HEK293 (cell line): ENCODE measurements at regions not wholly inside any gene's neighbourhood (a gene's known extent, or its start where the extent isn't known, plus 50 kb on each side); places are given as distances from the start of the nearest gene placed in this dataset.

Experiments
- YY2 ChIP-seq: fragments of 450-650 bp; formaldehyde crosslinking; IDR thresholded peaks from 2 replicates; pipeline ENCODE4 v1.5.1; 2016; ENCODE audit warnings: missing biosample characterization, missing genetic modification characterization
- ZNF146 ChIP-seq: fragments of 450-650 bp; formaldehyde crosslinking; IDR thresholded peaks from 2 replicates; pipeline ENCODE4 v1.5.1; 2016; ENCODE audit warnings: missing biosample characterization, missing genetic modification characterization
- ZNF274 ChIP-seq, 2 experiments: fragments of 200-500 bp in 1 of 2; fragments of 450-650 bp in 1 of 2; sonication (Bioruptor generic) in 1 of 2; formaldehyde crosslinking in 1 of 2; IDR thresholded peaks; 2 replicates each; pipeline versions ENCODE4 v1.5.1 to v1.6.1; 2014 to 2016; ENCODE audit warnings: borderline replicate concordance in 1 of 2, inconsistent platforms in 1 of 2, low read length in 1 of 2, missing biosample characterization in 1 of 2, missing genetic modification characterization in 1 of 2
- ZNF501 ChIP-seq: fragments of 450-650 bp; formaldehyde crosslinking; IDR thresholded peaks from 2 replicates; pipeline ENCODE4 v1.5.1; 2016; ENCODE audit warnings: missing biosample characterization, missing genetic modification characterization
- ZNF843 ChIP-seq: fragments of 450-650 bp; formaldehyde crosslinking; IDR thresholded peaks from 2 replicates; pipeline ENCODE4 v1.5.1; 2016; ENCODE audit warnings: missing biosample characterization, missing genetic modification characterization
- TF ChIP-seq, protein P1 (sequence below): fragments of 450-650 bp; formaldehyde crosslinking; IDR thresholded peaks from 2 replicates; pipeline ENCODE4 v1.5.1; 2016; ENCODE audit warnings: missing biosample characterization, missing genetic modification characterization, low read depth
- TF ChIP-seq, protein P2 (sequence below): fragments of 450-650 bp; formaldehyde crosslinking; IDR thresholded peaks from 2 replicates; pipeline ENCODE4 v1.5.1; 2016; ENCODE audit warnings: missing biosample characterization, missing genetic modification characterization
- TF ChIP-seq, protein P3 (sequence below): fragments of 450-650 bp; formaldehyde crosslinking; IDR thresholded peaks from 2 replicates; pipeline ENCODE4 v1.5.1; 2017; ENCODE audit warnings: missing biosample characterization, mild to moderate bottlenecking, missing genetic modification characterization, moderate library complexity
- TF ChIP-seq, protein P4 (sequence below): fragments of 450-650 bp; formaldehyde crosslinking; IDR thresholded peaks from 2 replicates; pipeline ENCODE4 v1.5.1; 2016; ENCODE audit warnings: missing biosample characterization, missing genetic modification characterization

- no peak for TF ChIP-seq ZNF274 (IDR thresholded peaks at IDR 0.05; ENCODE audit: low read length)
- TF ChIP-seq ZNF274 (tag by site-specific recombination; IDR thresholded peaks at IDR 0.05; ENCODE audit: borderline replicate concordance), result no peak
- TF ChIP-seq, protein P1, sequence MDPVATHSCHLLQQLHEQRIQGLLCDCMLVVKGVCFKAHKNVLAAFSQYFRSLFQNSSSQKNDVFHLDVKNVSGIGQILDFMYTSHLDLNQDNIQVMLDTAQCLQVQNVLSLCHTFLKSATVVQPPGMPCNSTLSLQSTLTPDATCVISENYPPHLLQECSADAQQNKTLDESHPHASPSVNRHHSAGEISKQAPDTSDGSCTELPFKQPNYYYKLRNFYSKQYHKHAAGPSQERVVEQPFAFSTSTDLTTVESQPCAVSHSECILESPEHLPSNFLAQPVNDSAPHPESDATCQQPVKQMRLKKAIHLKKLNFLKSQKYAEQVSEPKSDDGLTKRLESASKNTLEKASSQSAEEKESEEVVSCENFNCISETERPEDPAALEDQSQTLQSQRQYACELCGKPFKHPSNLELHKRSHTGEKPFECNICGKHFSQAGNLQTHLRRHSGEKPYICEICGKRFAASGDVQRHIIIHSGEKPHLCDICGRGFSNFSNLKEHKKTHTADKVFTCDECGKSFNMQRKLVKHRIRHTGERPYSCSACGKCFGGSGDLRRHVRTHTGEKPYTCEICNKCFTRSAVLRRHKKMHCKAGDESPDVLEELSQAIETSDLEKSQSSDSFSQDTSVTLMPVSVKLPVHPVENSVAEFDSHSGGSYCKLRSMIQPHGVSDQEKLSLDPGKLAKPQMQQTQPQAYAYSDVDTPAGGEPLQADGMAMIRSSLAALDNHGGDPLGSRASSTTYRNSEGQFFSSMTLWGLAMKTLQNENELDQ, result no peak
- TF ChIP-seq, protein P2, sequence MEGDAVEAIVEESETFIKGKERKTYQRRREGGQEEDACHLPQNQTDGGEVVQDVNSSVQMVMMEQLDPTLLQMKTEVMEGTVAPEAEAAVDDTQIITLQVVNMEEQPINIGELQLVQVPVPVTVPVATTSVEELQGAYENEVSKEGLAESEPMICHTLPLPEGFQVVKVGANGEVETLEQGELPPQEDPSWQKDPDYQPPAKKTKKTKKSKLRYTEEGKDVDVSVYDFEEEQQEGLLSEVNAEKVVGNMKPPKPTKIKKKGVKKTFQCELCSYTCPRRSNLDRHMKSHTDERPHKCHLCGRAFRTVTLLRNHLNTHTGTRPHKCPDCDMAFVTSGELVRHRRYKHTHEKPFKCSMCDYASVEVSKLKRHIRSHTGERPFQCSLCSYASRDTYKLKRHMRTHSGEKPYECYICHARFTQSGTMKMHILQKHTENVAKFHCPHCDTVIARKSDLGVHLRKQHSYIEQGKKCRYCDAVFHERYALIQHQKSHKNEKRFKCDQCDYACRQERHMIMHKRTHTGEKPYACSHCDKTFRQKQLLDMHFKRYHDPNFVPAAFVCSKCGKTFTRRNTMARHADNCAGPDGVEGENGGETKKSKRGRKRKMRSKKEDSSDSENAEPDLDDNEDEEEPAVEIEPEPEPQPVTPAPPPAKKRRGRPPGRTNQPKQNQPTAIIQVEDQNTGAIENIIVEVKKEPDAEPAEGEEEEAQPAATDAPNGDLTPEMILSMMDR, result no peak
- TF ChIP-seq, protein P3, sequence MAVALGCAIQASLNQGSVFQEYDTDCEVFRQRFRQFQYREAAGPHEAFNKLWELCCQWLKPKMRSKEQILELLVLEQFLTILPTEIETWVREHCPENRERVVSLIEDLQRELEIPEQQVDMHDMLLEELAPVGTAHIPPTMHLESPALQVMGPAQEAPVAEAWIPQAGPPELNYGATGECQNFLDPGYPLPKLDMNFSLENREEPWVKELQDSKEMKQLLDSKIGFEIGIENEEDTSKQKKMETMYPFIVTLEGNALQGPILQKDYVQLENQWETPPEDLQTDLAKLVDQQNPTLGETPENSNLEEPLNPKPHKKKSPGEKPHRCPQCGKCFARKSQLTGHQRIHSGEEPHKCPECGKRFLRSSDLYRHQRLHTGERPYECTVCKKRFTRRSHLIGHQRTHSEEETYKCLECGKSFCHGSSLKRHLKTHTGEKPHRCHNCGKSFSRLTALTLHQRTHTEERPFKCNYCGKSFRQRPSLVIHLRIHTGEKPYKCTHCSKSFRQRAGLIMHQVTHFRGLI (tag by site-specific recombination), result no peak
- no peak; the same call in 1 of the 2 replicates for TF ChIP-seq ZNF843 (tag by site-specific recombination)
- no peak for TF ChIP-seq ZNF146
- TF ChIP-seq ZNF501 (tag by site-specific recombination), result no peak
- TF ChIP-seq, protein P4, sequence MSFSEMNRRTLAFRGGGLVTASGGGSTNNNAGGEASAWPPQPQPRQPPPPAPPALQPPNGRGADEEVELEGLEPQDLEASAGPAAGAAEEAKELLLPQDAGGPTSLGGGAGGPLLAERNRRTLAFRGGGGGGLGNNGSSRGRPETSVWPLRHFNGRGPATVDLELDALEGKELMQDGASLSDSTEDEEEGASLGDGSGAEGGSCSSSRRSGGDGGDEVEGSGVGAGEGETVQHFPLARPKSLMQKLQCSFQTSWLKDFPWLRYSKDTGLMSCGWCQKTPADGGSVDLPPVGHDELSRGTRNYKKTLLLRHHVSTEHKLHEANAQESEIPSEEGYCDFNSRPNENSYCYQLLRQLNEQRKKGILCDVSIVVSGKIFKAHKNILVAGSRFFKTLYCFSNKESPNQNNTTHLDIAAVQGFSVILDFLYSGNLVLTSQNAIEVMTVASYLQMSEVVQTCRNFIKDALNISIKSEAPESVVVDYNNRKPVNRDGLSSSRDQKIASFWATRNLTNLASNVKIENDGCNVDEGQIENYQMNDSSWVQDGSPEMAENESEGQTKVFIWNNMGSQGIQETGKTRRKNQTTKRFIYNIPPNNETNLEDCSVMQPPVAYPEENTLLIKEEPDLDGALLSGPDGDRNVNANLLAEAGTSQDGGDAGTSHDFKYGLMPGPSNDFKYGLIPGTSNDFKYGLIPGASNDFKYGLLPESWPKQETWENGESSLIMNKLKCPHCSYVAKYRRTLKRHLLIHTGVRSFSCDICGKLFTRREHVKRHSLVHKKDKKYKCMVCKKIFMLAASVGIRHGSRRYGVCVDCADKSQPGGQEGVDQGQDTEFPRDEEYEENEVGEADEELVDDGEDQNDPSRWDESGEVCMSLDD (tag by site-specific recombination), result no peak
- TF ChIP-seq YY2 (tag by site-specific recombination), result peak; percentile 45; the same call in 1 of the 2 replicates
Observed at GRCh38 chr3:18085429-18085828, 339.7 kb downstream of the SATB1 start.
